ENCODE measurements at regions not wholly inside any gene's neighbourhood (a gene's known extent, or its start where the extent isn't known, plus 50 kb on each side); places are given as distances from the start of the nearest gene placed in this dataset.

DNA sequence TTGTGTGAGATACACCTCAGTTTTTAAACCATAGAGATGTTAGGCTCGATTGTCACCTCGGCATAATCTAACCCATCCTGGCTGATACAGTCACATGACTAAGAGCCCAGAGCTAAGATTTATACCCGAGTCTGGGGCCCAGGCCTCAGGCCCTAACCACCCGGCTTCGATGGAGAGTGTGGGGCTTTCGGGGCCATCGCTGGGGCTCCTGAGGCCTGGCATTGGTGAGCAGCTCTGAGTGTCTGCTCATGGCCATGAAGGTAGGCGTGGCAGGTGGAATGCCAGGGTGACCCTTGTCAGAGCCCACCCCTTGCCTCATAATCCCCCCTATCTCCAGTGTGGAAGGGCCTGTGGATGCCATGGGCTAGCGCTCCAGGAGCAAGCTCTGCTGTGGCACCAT, 164.3 kb downstream of the BMP7 start:
- TF ChIP-seq, protein P1, sequence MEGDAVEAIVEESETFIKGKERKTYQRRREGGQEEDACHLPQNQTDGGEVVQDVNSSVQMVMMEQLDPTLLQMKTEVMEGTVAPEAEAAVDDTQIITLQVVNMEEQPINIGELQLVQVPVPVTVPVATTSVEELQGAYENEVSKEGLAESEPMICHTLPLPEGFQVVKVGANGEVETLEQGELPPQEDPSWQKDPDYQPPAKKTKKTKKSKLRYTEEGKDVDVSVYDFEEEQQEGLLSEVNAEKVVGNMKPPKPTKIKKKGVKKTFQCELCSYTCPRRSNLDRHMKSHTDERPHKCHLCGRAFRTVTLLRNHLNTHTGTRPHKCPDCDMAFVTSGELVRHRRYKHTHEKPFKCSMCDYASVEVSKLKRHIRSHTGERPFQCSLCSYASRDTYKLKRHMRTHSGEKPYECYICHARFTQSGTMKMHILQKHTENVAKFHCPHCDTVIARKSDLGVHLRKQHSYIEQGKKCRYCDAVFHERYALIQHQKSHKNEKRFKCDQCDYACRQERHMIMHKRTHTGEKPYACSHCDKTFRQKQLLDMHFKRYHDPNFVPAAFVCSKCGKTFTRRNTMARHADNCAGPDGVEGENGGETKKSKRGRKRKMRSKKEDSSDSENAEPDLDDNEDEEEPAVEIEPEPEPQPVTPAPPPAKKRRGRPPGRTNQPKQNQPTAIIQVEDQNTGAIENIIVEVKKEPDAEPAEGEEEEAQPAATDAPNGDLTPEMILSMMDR (IDR thresholded peaks at IDR 0.05): no peak
- no peak for TF ChIP-seq POLR2A (IDR thresholded peaks at IDR 0.05)
